Vagina (tissue), 2 donors: ENCODE measurements at regions not wholly inside any gene's neighbourhood (a gene's known extent, or its start where the extent isn't known, plus 50 kb on each side); places are given as distances from the start of the nearest gene placed in this dataset.

Experiments
- CTCF ChIP-seq, 3 experiments: fragments of 450-650 bp in 2 of 3; fragments of 200-600 bp in 1 of 3; sonication (generic) in 1 of 3; IDR thresholded peaks; one replicate each; pipeline ENCODE4 v1.5.1; 2017 to 2019; ENCODE audit warnings: antibody characterized with exemption in 3 of 3, mild to moderate bottlenecking in 2 of 3, moderate library complexity in 2 of 3
- POLR2A ChIP-seq, 2 donors: fragments of 450-650 bp; IDR thresholded peaks; one replicate each; pipeline ENCODE4 v1.6.1; 2017; ENCODE audit warnings: antibody characterized with exemption in 2 of 2, mild to moderate bottlenecking in 2 of 2, moderate library complexity in 2 of 2

DNA sequence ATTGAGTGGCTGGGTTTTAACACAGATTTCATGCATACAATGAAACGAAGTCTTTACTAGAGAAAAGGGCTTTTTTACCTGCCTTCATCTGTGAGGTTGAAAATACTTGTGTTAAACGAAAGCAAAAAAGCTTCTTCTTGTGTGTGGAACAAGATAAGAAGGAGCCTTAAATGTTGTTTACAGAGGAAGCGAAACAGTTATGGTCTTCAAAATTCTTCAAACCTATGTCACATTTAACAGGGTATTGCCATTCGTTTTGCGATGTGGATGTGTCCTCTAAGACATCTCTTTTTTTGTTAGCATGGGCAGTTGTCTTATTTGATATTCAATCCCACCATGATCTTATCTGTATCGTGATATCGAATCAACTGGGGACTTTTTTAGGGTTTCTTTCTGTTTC is 532.6 kb downstream of the TMEM182 start:
- no peak for TF ChIP-seq CTCF (IDR thresholded peaks at IDR 0.05)
- no peak for TF ChIP-seq POLR2A (IDR thresholded peaks at IDR 0.05)
